Stimulated activated CD8-positive, alpha-beta memory T cell treated with anti-CD3 and anti-CD28 coated beads, Interleukin-2, amount 100 ng/mL, for 1 hour (primary cell): ENCODE measurements at regions not wholly inside any gene's neighbourhood (a gene's known extent, or its start where the extent isn't known, plus 50 kb on each side); places are given as distances from the start of the nearest gene placed in this dataset.

ENCODE experiments used
- DNase-seq, 2 donors: peaks; one replicate each; pipeline ENCODE4 v3.0.0-alpha.2; 2020; ENCODE audit warnings: low read depth in 2 of 2

- no peak for DNase-seq
These were observed 187.1 kb downstream of the BRD1 start for GRCh38 chr22:49640366-49641095.

- no peak for DNase-seq
These were observed 187.7 kb downstream of the BRD1 start for GRCh38 chr22:49639956-49640355.

- DNase-seq: no peak
These were observed 188.9 kb downstream of the BRD1 start for GRCh38 chr22:49638788-49639187.

DNA sequence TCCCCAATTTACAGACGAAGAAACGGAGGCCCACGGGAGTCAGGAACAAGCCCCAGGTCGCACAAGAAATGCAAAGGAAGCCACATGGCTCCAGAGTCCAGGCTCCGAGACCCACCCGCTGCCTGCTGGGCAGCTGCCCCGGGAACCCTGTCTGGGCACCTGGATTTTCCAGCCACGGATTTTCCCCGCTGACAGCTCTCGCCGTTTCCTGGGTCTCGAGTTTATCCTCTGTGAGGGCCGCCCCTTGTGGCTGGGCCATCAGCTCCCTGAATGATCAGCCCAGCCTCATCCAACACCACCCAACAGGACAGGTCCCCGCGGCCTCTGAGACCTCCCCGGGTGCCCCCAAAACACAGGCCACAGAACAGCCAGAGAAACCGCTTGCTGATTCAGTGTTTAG, 189.7 kb downstream of the BRD1 start:
- no peak for DNase-seq

DNA sequence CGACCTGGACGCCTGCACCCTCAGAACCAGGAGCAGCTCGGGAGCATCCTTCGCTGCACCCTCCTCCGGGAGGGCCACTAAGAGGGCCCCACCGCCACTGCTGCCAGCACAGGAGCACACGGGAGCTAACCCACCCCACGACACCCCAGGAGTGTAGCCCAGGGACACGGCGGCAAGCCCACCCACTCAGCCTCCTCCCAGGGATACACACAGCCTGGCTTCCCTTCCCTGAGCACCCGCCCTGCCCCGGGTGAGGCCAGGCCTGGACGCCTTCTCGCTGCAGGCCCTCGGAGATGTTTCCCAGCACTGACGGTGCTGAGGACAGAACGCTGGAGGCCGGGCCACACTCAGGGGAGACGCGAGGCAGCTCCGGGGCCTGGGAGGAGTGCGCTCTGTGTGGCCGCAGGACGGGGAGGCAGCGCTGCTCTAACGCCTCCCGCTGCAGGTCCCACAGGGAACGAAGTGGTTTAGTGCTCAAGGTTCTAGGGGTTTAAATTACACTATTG, 190.4 kb downstream of the BRD1 start:
- no peak for DNase-seq

GRCh38 chr22:49636649-49637048, 191.0 kb downstream of the BRD1 start:
- DNase-seq: no peak

DNA sequence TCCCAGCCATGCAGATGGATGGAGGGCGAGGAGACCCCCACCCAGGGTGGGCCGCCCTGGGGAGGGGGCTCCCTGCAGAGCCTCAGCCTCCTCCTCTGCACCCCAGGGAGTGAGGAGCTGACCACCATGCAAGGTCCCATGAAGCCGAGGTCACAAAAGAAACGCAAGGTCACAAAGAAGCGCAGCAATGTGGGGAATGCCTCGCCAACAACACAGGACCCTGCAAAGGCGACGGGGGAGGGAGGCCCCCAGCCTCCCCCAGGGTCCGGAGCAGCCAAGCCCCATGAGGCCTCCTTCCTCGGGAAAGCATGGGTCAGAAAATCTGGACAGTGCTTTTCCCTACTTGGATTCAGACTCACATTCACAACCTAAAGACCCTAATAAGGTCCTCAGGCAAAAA, 191.5 kb downstream of the BRD1 start:
- no peak for DNase-seq

- DNase-seq: no peak
These were observed 193.5 kb downstream of the BRD1 start for GRCh38 chr22:49634006-49634772.

GRCh38 chr22:49633010-49633324, 194.7 kb downstream of the BRD1 start:
- DNase-seq: no peak

- DNase-seq: no peak
These were observed 195.3 kb downstream of the BRD1 start for GRCh38 chr22:49632199-49633009.

GRCh38 chr22:49630448-49630946, 197.2 kb downstream of the BRD1 start:
- no peak for DNase-seq

GRCh38 chr22:49629586-49630447, 197.9 kb downstream of the BRD1 start:
- no peak for DNase-seq

DNA sequence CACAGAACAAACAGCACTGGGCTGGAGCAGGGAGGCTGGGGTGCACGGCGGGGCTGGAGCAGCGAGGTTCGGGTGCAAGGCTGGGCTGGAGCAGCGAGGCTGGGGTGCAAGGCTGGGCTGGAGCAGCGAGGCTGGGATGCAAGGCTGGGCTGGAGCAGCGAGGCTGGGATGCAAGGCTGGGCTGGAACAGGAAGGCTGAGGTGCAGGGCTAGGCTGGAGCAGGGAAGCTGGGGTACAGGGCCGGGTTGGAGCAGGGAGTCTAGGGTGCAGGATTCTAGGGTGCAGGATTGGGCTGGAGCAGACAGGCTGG, 198.5 kb downstream of the BRD1 start:
- no peak for DNase-seq

DNA sequence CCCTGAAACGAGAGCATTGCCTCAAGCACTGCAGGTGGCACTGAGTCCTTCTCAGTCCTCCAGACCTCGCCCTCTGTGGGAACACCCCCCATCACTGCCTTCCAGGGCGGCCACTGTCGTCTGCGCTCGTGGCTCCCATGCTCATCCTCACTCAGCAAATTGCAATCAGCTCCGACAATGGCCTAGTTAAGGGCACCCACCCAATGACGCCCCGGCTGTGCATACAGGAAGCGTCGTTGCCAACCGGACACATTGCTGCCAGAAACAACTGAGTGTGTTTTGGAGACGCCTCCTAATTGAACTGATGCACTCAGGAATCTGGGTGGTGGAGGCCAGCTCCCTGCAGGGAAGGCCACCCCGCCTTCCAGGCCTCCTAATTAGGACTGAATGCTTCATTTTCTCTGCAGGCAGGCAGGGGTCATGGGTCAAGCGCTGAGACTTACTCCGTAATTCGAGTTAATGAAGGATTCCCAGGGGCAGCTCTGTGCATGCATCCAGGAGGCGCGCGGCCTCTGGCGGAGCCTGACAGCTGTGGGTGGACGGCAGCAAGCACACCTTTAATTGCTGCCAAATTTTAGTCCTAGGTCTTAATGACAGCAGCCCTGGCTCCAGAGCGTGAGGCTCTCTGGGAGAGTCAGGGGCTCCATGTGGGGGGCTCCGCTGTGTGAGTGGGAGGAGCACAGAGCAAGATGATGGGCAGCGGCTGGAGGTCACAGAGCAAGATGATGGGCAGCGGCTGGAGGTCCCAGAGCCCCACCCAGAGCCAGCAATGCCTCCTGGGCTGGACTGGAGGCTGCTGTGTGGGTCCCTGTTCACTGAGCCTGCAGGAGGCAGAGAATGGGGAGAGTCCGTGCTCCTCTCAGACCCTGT, 199.0 kb downstream of the BRD1 start:
- no peak for DNase-seq

DNA sequence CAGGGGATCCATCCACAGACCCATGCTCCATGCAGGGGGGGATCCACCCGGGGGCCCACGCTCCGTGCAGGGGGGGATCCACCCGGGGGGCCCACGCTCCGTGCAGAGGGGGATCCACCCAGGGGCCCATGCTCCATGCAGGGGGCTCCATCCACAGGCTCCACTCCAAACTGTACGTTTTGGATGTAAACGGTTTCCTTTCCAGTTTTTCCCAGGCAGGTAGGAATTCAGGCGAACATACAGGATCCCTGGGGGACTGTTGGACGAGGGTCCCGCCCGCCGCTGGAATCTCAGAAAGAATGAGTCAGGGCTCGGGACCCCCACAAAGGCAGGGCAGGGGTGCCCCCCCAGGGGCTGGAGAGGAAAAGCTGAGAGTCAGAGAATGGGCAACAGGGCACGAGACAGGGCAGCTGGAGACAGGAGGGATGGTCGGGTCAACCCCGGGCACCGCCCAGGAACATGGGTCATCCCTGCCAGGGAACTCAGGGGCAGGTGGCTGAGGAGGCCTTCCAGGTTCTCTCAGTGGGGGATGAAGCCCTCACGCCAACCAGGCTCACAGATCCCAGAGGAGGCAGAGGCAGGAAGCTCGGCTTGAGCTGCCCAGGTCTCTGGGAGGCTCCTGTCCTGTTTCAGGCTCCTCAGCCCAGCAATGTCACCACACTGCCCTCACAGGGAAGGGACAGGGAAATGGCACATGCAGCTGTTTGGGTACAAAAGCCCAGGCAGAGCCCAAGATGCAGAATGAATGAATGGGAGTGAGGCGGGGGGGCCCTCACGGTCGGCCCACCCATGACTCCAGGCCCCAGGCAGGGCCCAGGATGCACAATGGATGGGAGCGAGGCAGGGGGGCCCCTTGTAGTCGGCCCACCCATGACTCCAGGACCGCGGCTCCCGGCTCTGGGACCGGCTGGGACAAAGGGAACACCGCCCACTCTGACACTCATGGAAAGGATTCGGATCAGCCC, 200.2 kb downstream of the BRD1 start:
- DNase-seq: no peak

DNA sequence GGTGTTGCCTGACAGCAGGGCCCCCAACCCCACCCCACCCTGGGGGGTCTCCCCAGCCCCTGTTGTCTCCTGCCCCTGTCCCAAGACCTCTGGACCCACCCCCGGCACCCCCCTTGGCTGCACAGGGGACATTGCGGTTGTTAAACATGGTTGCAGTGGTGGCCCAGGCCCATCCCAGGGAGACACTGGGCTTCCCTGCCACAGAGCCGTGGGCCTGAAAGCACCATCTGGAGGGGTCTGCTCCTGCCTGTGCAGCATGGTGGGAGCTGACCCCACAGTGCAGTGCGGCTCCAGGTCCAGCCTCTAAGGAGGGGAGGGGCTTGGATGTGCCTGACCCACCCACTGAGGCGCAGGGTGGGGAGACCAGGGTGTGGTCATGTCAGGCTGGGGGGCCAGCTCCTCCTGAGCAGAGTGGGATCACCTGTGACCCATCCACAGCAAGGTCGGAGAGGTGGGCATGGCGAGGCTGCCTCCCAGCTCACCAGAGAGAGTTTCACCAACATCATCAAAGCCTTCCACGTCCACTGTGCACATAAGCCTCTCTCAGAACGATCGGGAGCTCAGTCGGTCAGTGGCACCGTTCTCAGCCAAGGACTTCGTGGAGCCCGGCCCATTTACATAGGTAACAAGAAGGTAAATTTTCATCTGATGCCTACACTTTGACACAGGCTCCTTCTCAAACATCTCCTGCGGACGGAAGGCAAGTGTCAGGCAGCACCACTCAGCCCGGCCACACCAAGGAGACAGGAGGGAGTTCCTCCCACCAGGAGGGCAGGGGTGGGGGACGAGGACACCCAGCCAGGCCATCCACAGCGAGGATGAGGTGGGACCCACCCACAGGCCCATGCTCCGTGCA, 201.1 kb downstream of the BRD1 start:
- no peak for DNase-seq

DNA sequence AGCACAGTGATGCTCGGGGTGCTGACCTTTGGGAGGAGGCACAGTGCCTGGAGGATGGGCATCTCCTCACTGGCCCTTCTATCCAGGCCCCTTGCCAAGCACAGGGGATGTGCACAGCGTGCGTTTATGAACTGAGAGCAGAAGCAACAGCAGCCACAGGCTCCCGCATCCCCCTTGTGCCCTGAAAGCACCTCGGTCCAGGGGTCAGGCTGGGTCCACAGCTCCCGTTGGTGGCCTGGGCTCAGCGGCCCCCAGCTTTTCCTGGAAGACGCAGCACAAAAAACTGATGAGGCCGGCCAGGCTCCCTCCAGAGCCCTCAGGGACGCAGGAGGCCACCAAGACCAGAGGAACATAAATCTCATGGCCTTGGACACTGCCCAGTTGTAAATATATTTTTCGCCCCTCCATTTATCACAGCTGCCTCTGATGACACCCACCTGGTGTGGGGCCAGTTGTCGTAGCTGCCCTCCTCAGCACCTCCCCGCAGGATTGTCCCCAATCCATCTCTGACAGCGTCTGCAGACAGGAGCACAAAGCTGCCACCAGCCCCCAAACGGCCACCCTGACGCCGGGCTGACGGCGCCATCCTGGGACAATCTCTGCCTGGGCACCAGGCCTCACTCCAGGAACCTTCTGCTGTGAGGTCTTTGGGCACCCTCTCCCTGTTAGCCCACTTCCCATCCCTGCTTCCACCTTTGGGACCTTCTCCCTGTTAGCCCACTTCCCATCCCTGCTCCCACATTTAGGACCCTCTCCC, 203.1 kb downstream of the BRD1 start:
- DNase-seq: no peak

DNA sequence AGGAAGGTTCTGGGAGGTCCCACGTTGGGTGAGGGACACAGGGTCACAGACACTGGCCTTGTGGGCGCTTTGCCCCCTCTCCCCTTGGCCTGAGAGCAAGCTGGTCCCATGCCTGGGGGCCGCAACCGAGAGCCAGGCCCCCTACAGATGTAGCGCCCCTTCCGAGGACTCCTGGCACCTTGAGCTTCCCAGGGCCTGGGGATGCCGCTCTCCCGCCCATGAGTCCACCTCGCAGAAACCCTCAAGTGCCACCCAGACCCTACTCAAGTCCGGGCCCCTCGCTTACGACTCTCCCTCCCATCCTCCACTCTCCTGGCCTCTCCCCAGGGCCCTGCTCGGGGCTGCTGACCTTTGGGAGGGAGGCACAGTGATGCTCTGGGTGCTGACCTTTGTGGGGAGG, 204.0 kb downstream of the BRD1 start:
- DNase-seq: no peak
